ENCODE measurements at regions not wholly inside any gene's neighbourhood (a gene's known extent, or its start where the extent isn't known, plus 50 kb on each side); places are given as distances from the start of the nearest gene placed in this dataset.
A peak's percentile ranks its signal among the peaks of the same experiment; 100 is the strongest.

- H3K36me3 ChIP-seq (ENCODE audit: control insufficient read depth, insufficient read depth, low read length) = no peaks in the 10 kb centered on the region
- no peaks in the 10 kb centered on the region for H3K9me3 ChIP-seq (ENCODE audit: control insufficient read depth, low read length)
- peaks cover 5% of the 10 kb centered on the region for H3K4me1 ChIP-seq (ENCODE audit: control insufficient read depth, insufficient read depth, low read length, poor library complexity, severe bottlenecking)
- no peak overlapping the region for H3K27ac ChIP-seq (ENCODE audit: low read depth, low read length, severe bottlenecking)
- WGBS, 2 experiments (ENCODE audit: insufficient coverage in 2 of 2) = 33% methylated on average over 1 of the region's 2 CpGs; no CpG with 5 or more reads in 1 of the 2 experiments
- H3K4me3 ChIP-seq (ENCODE audit: extremely low read depth, insufficient read depth, low read length, poor library complexity, severe bottlenecking) = no peak overlapping the region
Observed at GRCh38 chr2:5537180-5537688, 154.9 kb upstream of the SOX11 start.

- H3K27ac ChIP-seq (ENCODE audit: low read depth, low read length, severe bottlenecking) = peak overlapping the region; percentile 37
- no peak overlapping the region for H3K4me3 ChIP-seq (ENCODE audit: extremely low read depth, insufficient read depth, low read length, poor library complexity, severe bottlenecking)
- H3K9me3 ChIP-seq (ENCODE audit: control insufficient read depth, low read length) = no peaks in the 10 kb centered on the region
- peaks cover 5% of the 10 kb centered on the region for H3K4me1 ChIP-seq (ENCODE audit: control insufficient read depth, insufficient read depth, low read length, poor library complexity, severe bottlenecking)
- WGBS, 2 experiments (ENCODE audit: insufficient coverage in 2 of 2) = no CpG with 5 or more reads among the region's 1 CpG
- no peaks in the 10 kb centered on the region for H3K36me3 ChIP-seq (ENCODE audit: control insufficient read depth, insufficient read depth, low read length)
Observed at GRCh38 chr2:5538313-5538712, 153.9 kb upstream of the SOX11 start.

- Histone ChIP-seq H3K27ac (ENCODE audit: low read depth, low read length, severe bottlenecking) (peak overlapping the region; percentile 77), H3K4me1 (ENCODE audit: control insufficient read depth, insufficient read depth, low read length, poor library complexity, severe bottlenecking) (peaks cover 5% of the 10 kb centered on the region), H3K4me3 (ENCODE audit: extremely low read depth, insufficient read depth, low read length, poor library complexity, severe bottlenecking) (no peak overlapping the region), H3K36me3 (ENCODE audit: control insufficient read depth, insufficient read depth, low read length) (no peaks in the 10 kb centered on the region), H3K9me3 (ENCODE audit: control insufficient read depth, low read length) (peaks cover under 1% of the 10 kb centered on the region)
- 86 to 100% methylated on average over 3 to 7 of the region's 8 CpGs for WGBS, 2 experiments (ENCODE audit: insufficient coverage in 2 of 2)
Observed at GRCh38 chr2:5538772-5539171, 153.4 kb upstream of the SOX11 start.

- 28 to 38% methylated on average over 11 to 13 of the region's 18 CpGs for whole genome bisulfite sequencing, 2 experiments (ENCODE audit: insufficient coverage in 2 of 2)
Observed at GRCh38 chr2:5539282-5540165, 152.7 kb upstream of the SOX11 start.

GRCh38 chr2:5540856-5541255, 151.3 kb upstream of the SOX11 start:
- Histone ChIP-seq H3K36me3 (ENCODE audit: control insufficient read depth, insufficient read depth, low read length) (no peaks in the 10 kb centered on the region), H3K9me3 (ENCODE audit: control insufficient read depth, low read length) (peaks cover 17% of the 10 kb centered on the region), H3K4me1 (ENCODE audit: control insufficient read depth, insufficient read depth, low read length, poor library complexity, severe bottlenecking) (peaks cover 5% of the 10 kb centered on the region), H3K4me3 (ENCODE audit: extremely low read depth, insufficient read depth, low read length, poor library complexity, severe bottlenecking) (no peak overlapping the region), H3K27ac (ENCODE audit: low read depth, low read length, severe bottlenecking) (no peak overlapping the region)
- WGBS, 2 experiments (ENCODE audit: insufficient coverage in 2 of 2) = 86 to 93% methylated on average over 2 to 3 of the region's 5 CpGs

More at GRCh38 chr2:5539282-5540165, 152.7 kb upstream of the SOX11 start:
- Histone ChIP-seq H3K4me3 (ENCODE audit: extremely low read depth, insufficient read depth, low read length, poor library complexity, severe bottlenecking) (no peak overlapping the region), H3K4me1 (ENCODE audit: control insufficient read depth, insufficient read depth, low read length, poor library complexity, severe bottlenecking) (peaks cover 5% of the 10 kb centered on the region), H3K36me3 (ENCODE audit: control insufficient read depth, insufficient read depth, low read length) (no peaks in the 10 kb centered on the region), H3K9me3 (ENCODE audit: control insufficient read depth, low read length) (peaks cover 8% of the 10 kb centered on the region), H3K27ac (ENCODE audit: low read depth, low read length, severe bottlenecking) (peak overlapping the region; percentile 77)

- Histone ChIP-seq H3K4me3 (ENCODE audit: extremely low read depth, insufficient read depth, low read length, poor library complexity, severe bottlenecking) (no peak overlapping the region), H3K27ac (ENCODE audit: low read depth, low read length, severe bottlenecking) (no peak overlapping the region), H3K36me3 (ENCODE audit: control insufficient read depth, insufficient read depth, low read length) (no peaks in the 10 kb centered on the region), H3K4me1 (ENCODE audit: control insufficient read depth, insufficient read depth, low read length, poor library complexity, severe bottlenecking) (peaks cover 5% of the 10 kb centered on the region), H3K9me3 (ENCODE audit: control insufficient read depth, low read length) (peaks cover 17% of the 10 kb centered on the region)
- 63 to 76% methylated on average over 3 to 4 of the region's 5 CpGs for WGBS, 2 experiments (ENCODE audit: insufficient coverage in 2 of 2)
Observed at GRCh38 chr2:5544205-5544786, 147.9 kb upstream of the SOX11 start.

GRCh38 chr2:5546181-5546580, 146.0 kb upstream of the SOX11 start:
- H3K27ac ChIP-seq (ENCODE audit: low read depth, low read length, severe bottlenecking) = no peak overlapping the region

GRCh38 chr2:5548991-5549715, 143.0 kb upstream of the SOX11 start:
- peak overlapping the region; percentile 11 for H3K27ac ChIP-seq (ENCODE audit: low read depth, low read length, severe bottlenecking)

More at GRCh38 chr2:5546181-5546580, 146.0 kb upstream of the SOX11 start:
- Histone ChIP-seq H3K4me3 (ENCODE audit: extremely low read depth, insufficient read depth, low read length, poor library complexity, severe bottlenecking) (no peak overlapping the region), H3K36me3 (ENCODE audit: control insufficient read depth, insufficient read depth, low read length) (no peaks in the 10 kb centered on the region), H3K4me1 (ENCODE audit: control insufficient read depth, insufficient read depth, low read length, poor library complexity, severe bottlenecking) (no peaks in the 10 kb centered on the region), H3K9me3 (ENCODE audit: control insufficient read depth, low read length) (peaks cover 17% of the 10 kb centered on the region)
- no CpG with 5 or more reads among the region's 1 CpG for WGBS, 2 experiments (ENCODE audit: insufficient coverage in 2 of 2)

GRCh38 chr2:5549771-5550170, 142.4 kb upstream of the SOX11 start:
- Histone ChIP-seq H3K36me3 (ENCODE audit: control insufficient read depth, insufficient read depth, low read length) (no peaks in the 10 kb centered on the region), H3K4me3 (ENCODE audit: extremely low read depth, insufficient read depth, low read length, poor library complexity, severe bottlenecking) (no peak overlapping the region), H3K27ac (ENCODE audit: low read depth, low read length, severe bottlenecking) (no peak overlapping the region), H3K9me3 (ENCODE audit: control insufficient read depth, low read length) (peaks cover 7% of the 10 kb centered on the region), H3K4me1 (ENCODE audit: control insufficient read depth, insufficient read depth, low read length, poor library complexity, severe bottlenecking) (no peaks in the 10 kb centered on the region)
- WGBS, 2 experiments (ENCODE audit: insufficient coverage in 2 of 2) = 80% methylated on average over 2 of the region's 2 CpGs; no CpG with 5 or more reads in 1 of the 2 experiments

More at GRCh38 chr2:5548991-5549715, 143.0 kb upstream of the SOX11 start:
- 53 to 58% methylated on average over 5 of the region's 5 CpGs for whole genome bisulfite sequencing, 2 experiments (ENCODE audit: insufficient coverage in 2 of 2)
- peaks cover 13% of the 10 kb centered on the region for H3K9me3 ChIP-seq (ENCODE audit: control insufficient read depth, low read length)
- no peak overlapping the region for H3K4me3 ChIP-seq (ENCODE audit: extremely low read depth, insufficient read depth, low read length, poor library complexity, severe bottlenecking)
- H3K4me1 ChIP-seq (ENCODE audit: control insufficient read depth, insufficient read depth, low read length, poor library complexity, severe bottlenecking) = no peaks in the 10 kb centered on the region
- no peaks in the 10 kb centered on the region for H3K36me3 ChIP-seq (ENCODE audit: control insufficient read depth, insufficient read depth, low read length)

- no peak overlapping the region for H3K27ac ChIP-seq (ENCODE audit: low read depth, low read length, severe bottlenecking)
- H3K9me3 ChIP-seq (ENCODE audit: control insufficient read depth, low read length) = no peaks in the 10 kb centered on the region
- H3K36me3 ChIP-seq (ENCODE audit: control insufficient read depth, insufficient read depth, low read length) = no peaks in the 10 kb centered on the region
- H3K4me3 ChIP-seq (ENCODE audit: extremely low read depth, insufficient read depth, low read length, poor library complexity, severe bottlenecking) = no peak overlapping the region
- 91 to 96% methylated on average over 9 to 11 of the region's 11 CpGs for WGBS, 2 experiments (ENCODE audit: insufficient coverage in 2 of 2)
- no peaks in the 10 kb centered on the region for H3K4me1 ChIP-seq (ENCODE audit: control insufficient read depth, insufficient read depth, low read length, poor library complexity, severe bottlenecking)
Observed at GRCh38 chr2:5555636-5556035, 136.5 kb upstream of the SOX11 start.
